ENCODE measurements at regions not wholly inside any gene's neighbourhood (a gene's known extent, or its start where the extent isn't known, plus 50 kb on each side); places are given as distances from the start of the nearest gene placed in this dataset.
"Not testable (repeated sequence)": the region's sequence is repeated elsewhere in the genome, so short reads cannot be mapped to it uniquely, and the experiment has no call there.

- not testable (repeated sequence) for H3K4me3 ChIP-seq (ENCODE audit: insufficient read depth, low read depth, low read length); H3K9me3 ChIP-seq (ENCODE audit: control insufficient read depth, low read length); H3K27ac ChIP-seq (ENCODE audit: insufficient read depth, low read depth, low read length, poor library complexity, severe bottlenecking); H3K4me1 ChIP-seq (ENCODE audit: control insufficient read depth, insufficient read depth, low read length); H3K36me3 ChIP-seq (ENCODE audit: control insufficient read depth, insufficient read depth, low read length); H3K27me3 ChIP-seq (ENCODE audit: control insufficient read depth, insufficient read depth, low read length, poor library complexity, severe bottlenecking)
Observed at GRCh38 chr2:126276268-126276667, 379.7 kb upstream of the GYPC start.

GRCh38 chr2:126288362-126288761 is 367.6 kb upstream of the GYPC start:
- 95 to 100% methylated on average over 1 of the region's 1 CpG for WGBS, 2 experiments
- Histone ChIP-seq H3K27me3 (ENCODE audit: control insufficient read depth, insufficient read depth, low read length, poor library complexity, severe bottlenecking) (no peaks in the 10 kb centered on the region), H3K4me1 (ENCODE audit: control insufficient read depth, insufficient read depth, low read length) (no peaks in the 10 kb centered on the region), H3K27ac (ENCODE audit: insufficient read depth, low read depth, low read length, poor library complexity, severe bottlenecking) (no peak overlapping the region), H3K36me3 (ENCODE audit: control insufficient read depth, insufficient read depth, low read length) (no peaks in the 10 kb centered on the region), H3K4me3 (ENCODE audit: insufficient read depth, low read depth, low read length) (no peak overlapping the region), H3K9me3 (ENCODE audit: control insufficient read depth, low read length) (no peaks in the 10 kb centered on the region)

GRCh38 chr2:126293962-126294361 is 362.0 kb upstream of the GYPC start:
- not testable (repeated sequence) for H3K9me3 ChIP-seq (ENCODE audit: control insufficient read depth, low read length); H3K4me1 ChIP-seq (ENCODE audit: control insufficient read depth, insufficient read depth, low read length); H3K36me3 ChIP-seq (ENCODE audit: control insufficient read depth, insufficient read depth, low read length); H3K4me3 ChIP-seq (ENCODE audit: insufficient read depth, low read depth, low read length); H3K27me3 ChIP-seq (ENCODE audit: control insufficient read depth, insufficient read depth, low read length, poor library complexity, severe bottlenecking); H3K27ac ChIP-seq (ENCODE audit: insufficient read depth, low read depth, low read length, poor library complexity, severe bottlenecking)
- WGBS, 2 experiments: 100% methylated on average over 1 of the region's 1 CpG; no CpG with 5 or more reads in 1 of the 2 experiments

GRCh38 chr2:126299469-126299976 is 356.4 kb upstream of the GYPC start:
- Histone ChIP-seq H3K4me3 (ENCODE audit: insufficient read depth, low read depth, low read length) (no peak overlapping the region), H3K27me3 (ENCODE audit: control insufficient read depth, insufficient read depth, low read length, poor library complexity, severe bottlenecking) (no peaks in the 10 kb centered on the region), H3K27ac (ENCODE audit: insufficient read depth, low read depth, low read length, poor library complexity, severe bottlenecking) (no peak overlapping the region), H3K36me3 (ENCODE audit: control insufficient read depth, insufficient read depth, low read length) (no peaks in the 10 kb centered on the region), H3K9me3 (ENCODE audit: control insufficient read depth, low read length) (no peaks in the 10 kb centered on the region), H3K4me1 (ENCODE audit: control insufficient read depth, insufficient read depth, low read length) (no peaks in the 10 kb centered on the region)
- 95% methylated on average over 2 of the region's 2 CpGs; no CpG with 5 or more reads in 1 of the 2 experiments for WGBS, 2 experiments

GRCh38 chr2:126300348-126300747 is 355.6 kb upstream of the GYPC start:
- Histone ChIP-seq H3K36me3 (ENCODE audit: control insufficient read depth, insufficient read depth, low read length) (no peaks in the 10 kb centered on the region), H3K9me3 (ENCODE audit: control insufficient read depth, low read length) (no peaks in the 10 kb centered on the region), H3K4me3 (ENCODE audit: insufficient read depth, low read depth, low read length) (no peak overlapping the region), H3K4me1 (ENCODE audit: control insufficient read depth, insufficient read depth, low read length) (no peaks in the 10 kb centered on the region), H3K27ac (ENCODE audit: insufficient read depth, low read depth, low read length, poor library complexity, severe bottlenecking) (no peak overlapping the region), H3K27me3 (ENCODE audit: control insufficient read depth, insufficient read depth, low read length, poor library complexity, severe bottlenecking) (no peaks in the 10 kb centered on the region)
- no CpG with 5 or more reads among the region's 1 CpG for WGBS, 2 experiments

- no peak overlapping the region for H3K4me3 ChIP-seq (ENCODE audit: insufficient read depth, low read depth, low read length)
Observed at GRCh38 chr2:126302043-126302442, 353.9 kb upstream of the GYPC start.

GRCh38 chr2:126303113-126303512 is 352.8 kb upstream of the GYPC start:
- Histone ChIP-seq H3K27me3 (ENCODE audit: control insufficient read depth, insufficient read depth, low read length, poor library complexity, severe bottlenecking) (no peaks in the 10 kb centered on the region), H3K4me1 (ENCODE audit: control insufficient read depth, insufficient read depth, low read length) (no peaks in the 10 kb centered on the region), H3K27ac (ENCODE audit: insufficient read depth, low read depth, low read length, poor library complexity, severe bottlenecking) (no peak overlapping the region), H3K4me3 (ENCODE audit: insufficient read depth, low read depth, low read length) (no peak overlapping the region), H3K36me3 (ENCODE audit: control insufficient read depth, insufficient read depth, low read length) (no peaks in the 10 kb centered on the region), H3K9me3 (ENCODE audit: control insufficient read depth, low read length) (no peaks in the 10 kb centered on the region)
- WGBS, 2 experiments: 88% methylated on average over 5 of the region's 5 CpGs

More at GRCh38 chr2:126302043-126302442, 353.9 kb upstream of the GYPC start:
- H3K36me3 ChIP-seq (ENCODE audit: control insufficient read depth, insufficient read depth, low read length): no peaks in the 10 kb centered on the region
- no peaks in the 10 kb centered on the region for H3K4me1 ChIP-seq (ENCODE audit: control insufficient read depth, insufficient read depth, low read length)
- no peaks in the 10 kb centered on the region for H3K9me3 ChIP-seq (ENCODE audit: control insufficient read depth, low read length)
- WGBS, 2 experiments: 72 to 76% methylated on average over 3 of the region's 3 CpGs
- H3K27me3 ChIP-seq (ENCODE audit: control insufficient read depth, insufficient read depth, low read length, poor library complexity, severe bottlenecking): no peaks in the 10 kb centered on the region
- no peak overlapping the region for H3K27ac ChIP-seq (ENCODE audit: insufficient read depth, low read depth, low read length, poor library complexity, severe bottlenecking)

GRCh38 chr2:126304154-126304553 is 351.8 kb upstream of the GYPC start:
- H3K27me3 ChIP-seq (ENCODE audit: control insufficient read depth, insufficient read depth, low read length, poor library complexity, severe bottlenecking): no peaks in the 10 kb centered on the region
- no peaks in the 10 kb centered on the region for H3K4me1 ChIP-seq (ENCODE audit: control insufficient read depth, insufficient read depth, low read length)
- H3K9me3 ChIP-seq (ENCODE audit: control insufficient read depth, low read length): no peaks in the 10 kb centered on the region
- no peak overlapping the region for H3K27ac ChIP-seq (ENCODE audit: insufficient read depth, low read depth, low read length, poor library complexity, severe bottlenecking)
- no peak overlapping the region for H3K4me3 ChIP-seq (ENCODE audit: insufficient read depth, low read depth, low read length)
- 87 to 95% methylated on average over 2 of the region's 2 CpGs for WGBS, 2 experiments
- no peaks in the 10 kb centered on the region for H3K36me3 ChIP-seq (ENCODE audit: control insufficient read depth, insufficient read depth, low read length)

GRCh38 chr2:126306539-126306938 is 349.4 kb upstream of the GYPC start:
- Histone ChIP-seq H3K4me1 (ENCODE audit: control insufficient read depth, insufficient read depth, low read length) (no peaks in the 10 kb centered on the region), H3K9me3 (ENCODE audit: control insufficient read depth, low read length) (no peaks in the 10 kb centered on the region), H3K27ac (ENCODE audit: insufficient read depth, low read depth, low read length, poor library complexity, severe bottlenecking) (no peak overlapping the region), H3K27me3 (ENCODE audit: control insufficient read depth, insufficient read depth, low read length, poor library complexity, severe bottlenecking) (no peaks in the 10 kb centered on the region), H3K4me3 (ENCODE audit: insufficient read depth, low read depth, low read length) (no peak overlapping the region), H3K36me3 (ENCODE audit: control insufficient read depth, insufficient read depth, low read length) (no peaks in the 10 kb centered on the region)
- WGBS, 2 experiments: 89 to 99% methylated on average over 3 of the region's 4 CpGs

- Histone ChIP-seq H3K4me3 (ENCODE audit: insufficient read depth, low read depth, low read length) (no peak overlapping the region), H3K27ac (ENCODE audit: insufficient read depth, low read depth, low read length, poor library complexity, severe bottlenecking) (no peak overlapping the region), H3K4me1 (ENCODE audit: control insufficient read depth, insufficient read depth, low read length) (no peaks in the 10 kb centered on the region), H3K27me3 (ENCODE audit: control insufficient read depth, insufficient read depth, low read length, poor library complexity, severe bottlenecking) (no peaks in the 10 kb centered on the region), H3K36me3 (ENCODE audit: control insufficient read depth, insufficient read depth, low read length) (no peaks in the 10 kb centered on the region), H3K9me3 (ENCODE audit: control insufficient read depth, low read length) (no peaks in the 10 kb centered on the region)
- WGBS, 2 experiments: 90 to 95% methylated on average over 8 of the region's 8 CpGs
Observed at GRCh38 chr2:126307740-126308139, 348.2 kb upstream of the GYPC start.

GRCh38 chr2:126309185-126309584 is 346.8 kb upstream of the GYPC start:
- no peak overlapping the region for H3K27ac ChIP-seq (ENCODE audit: insufficient read depth, low read depth, low read length, poor library complexity, severe bottlenecking)
- H3K27me3 ChIP-seq (ENCODE audit: control insufficient read depth, insufficient read depth, low read length, poor library complexity, severe bottlenecking): no peaks in the 10 kb centered on the region
- no peaks in the 10 kb centered on the region for H3K9me3 ChIP-seq (ENCODE audit: control insufficient read depth, low read length)
- H3K36me3 ChIP-seq (ENCODE audit: control insufficient read depth, insufficient read depth, low read length): no peaks in the 10 kb centered on the region
- WGBS, 2 experiments: no CpG with 5 or more reads among the region's 2 CpGs
- no peaks in the 10 kb centered on the region for H3K4me1 ChIP-seq (ENCODE audit: control insufficient read depth, insufficient read depth, low read length)
- no peak overlapping the region for H3K4me3 ChIP-seq (ENCODE audit: insufficient read depth, low read depth, low read length)
